ENCODE measurements at regions not wholly inside any gene's neighbourhood (a gene's known extent, or its start where the extent isn't known, plus 50 kb on each side); places are given as distances from the start of the nearest gene placed in this dataset.

- no peak for DNase-seq (ENCODE audit: low read depth)
Observed at GRCh38 chr5:82334856-82335255, 56.7 kb upstream of the RPS23 start.

GRCh38 chr5:82334085-82334692 is 56.0 kb upstream of the RPS23 start:
- DNase-seq (ENCODE audit: low read depth), result no peak

- no peak for DNase-seq (ENCODE audit: low read depth)
Observed at GRCh38 chr5:82332886-82333615, 54.9 kb upstream of the RPS23 start.

GRCh38 chr5:82332064-82332855 is 54.1 kb upstream of the RPS23 start:
- DNase-seq (ENCODE audit: low read depth), result no peak

DNA sequence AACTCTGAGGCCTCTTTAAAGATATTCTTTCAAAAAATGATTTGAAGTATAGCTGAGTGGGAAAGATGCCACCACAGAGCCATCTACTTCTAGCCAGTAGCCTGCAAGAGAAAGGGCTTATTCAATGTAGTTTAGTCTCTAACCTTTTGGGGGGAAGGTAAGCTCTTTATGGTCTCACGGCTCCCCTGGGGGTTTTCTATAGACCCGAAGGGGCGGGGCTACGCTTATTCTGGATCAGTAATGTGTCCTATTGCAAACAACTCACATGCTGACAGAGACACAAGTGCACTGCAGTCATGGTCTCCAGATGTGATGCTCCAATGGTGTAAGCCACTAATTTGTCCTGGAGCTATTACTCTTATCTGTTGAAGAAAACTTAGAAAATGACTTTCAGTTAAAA is 53.4 kb upstream of the RPS23 start:
- no peak for DNase-seq (ENCODE audit: low read depth)

- DNase-seq (ENCODE audit: low read depth), result no peak
Observed at GRCh38 chr5:82330530-82331270, 52.5 kb upstream of the RPS23 start.

GRCh38 chr5:82329393-82329792 is 51.2 kb upstream of the RPS23 start:
- no peak for DNase-seq (ENCODE audit: low read depth)

Measured in stimulated activated CD4-positive, alpha-beta T cell treated with anti-CD3 and anti-CD28 coated beads, Interleukin-2, amount 100 ng/mL, for 4 hours (primary cell).